ENCODE measurements at regions not wholly inside any gene's neighbourhood (a gene's known extent, or its start where the extent isn't known, plus 50 kb on each side); places are given as distances from the start of the nearest gene placed in this dataset.

- Histone ChIP-seq H3K36me3 (ENCODE audit: control insufficient read depth in 2 of 3, insufficient read depth in 3 of 3, low read length in 3 of 3) (no peaks in the 10 kb centered on the region), H3K9ac (ENCODE audit: low read length in 3 of 3) (no peak overlapping the region), H3K4me1 (ENCODE audit: control insufficient read depth in 2 of 3, insufficient read depth in 2 of 3, low read depth in 1 of 3, low read length in 3 of 3) (no peaks in the 10 kb centered on the region), H3K4me3 (ENCODE audit: low read length in 3 of 3) (no peak overlapping the region), H3K9me3 (ENCODE audit: control insufficient read depth in 2 of 3, insufficient read depth in 1 of 3, low read length in 3 of 3) (no peaks in the 10 kb centered on the region), H3K27me3 (ENCODE audit: control insufficient read depth, insufficient read depth, low read length) (no peaks in the 10 kb centered on the region), H3K27ac (ENCODE audit: low read depth in 2 of 2, low read length in 2 of 2) (no peak overlapping the region)
- DNase-seq (no peak), FAIRE-seq (no peak)
- intact Hi-C loops (cut with DNase I) = no loop called here
- TF ChIP-seq CTCF (IDR thresholded peaks at IDR 0.05; ENCODE audit: borderline replicate concordance, extremely low read depth, insufficient read depth) = no peak
Observed at GRCh38 chr2:57804971-57805370, 241.6 kb upstream of the VRK2 start.

- Histone ChIP-seq H3K4me3 (ENCODE audit: low read length in 3 of 3) (no peak overlapping the region), H3K9me3 (ENCODE audit: control insufficient read depth in 2 of 3, insufficient read depth in 1 of 3, low read length in 3 of 3) (no peaks in the 10 kb centered on the region), H3K27me3 (ENCODE audit: control insufficient read depth, insufficient read depth, low read length) (no peaks in the 10 kb centered on the region), H3K4me1 (ENCODE audit: control insufficient read depth in 2 of 3, insufficient read depth in 2 of 3, low read depth in 1 of 3, low read length in 3 of 3) (no peaks in the 10 kb centered on the region), H3K27ac (ENCODE audit: low read depth in 2 of 2, low read length in 2 of 2) (no peak overlapping the region), H3K9ac (ENCODE audit: low read length in 3 of 3) (no peak overlapping the region), H3K36me3 (ENCODE audit: control insufficient read depth in 2 of 3, insufficient read depth in 3 of 3, low read length in 3 of 3) (no peaks in the 10 kb centered on the region)
- intact Hi-C loops (cut with DNase I) = no loop called here
- FAIRE-seq = no peak
- no peak for TF ChIP-seq CTCF (IDR thresholded peaks at IDR 0.05; ENCODE audit: borderline replicate concordance, extremely low read depth, insufficient read depth)
- DNase-seq = no peak
Observed at GRCh38 chr2:57806449-57806968, 240.1 kb upstream of the VRK2 start.

DNA sequence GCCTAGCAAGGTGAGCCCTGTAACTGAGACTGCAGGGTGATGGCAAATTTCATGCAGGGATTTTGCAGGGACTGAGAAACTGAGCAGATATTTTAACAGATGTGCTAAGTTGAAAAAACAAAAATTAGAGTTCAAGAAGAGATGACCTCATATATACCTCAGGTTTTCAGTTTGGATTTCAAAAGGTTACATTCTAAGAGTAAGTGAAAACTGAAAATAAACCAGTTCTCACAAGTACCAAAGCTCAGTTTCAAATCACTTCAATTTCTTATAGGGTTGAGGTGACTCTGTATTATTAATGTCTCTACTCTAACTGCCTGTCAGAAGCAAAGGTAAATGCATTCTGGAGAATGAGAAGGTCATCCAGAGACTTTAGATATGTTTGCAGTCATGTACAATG lies 237.4 kb upstream of the VRK2 start:
- DNase-seq (no peak), FAIRE-seq (no peak)
- TF ChIP-seq CTCF (IDR thresholded peaks at IDR 0.05; ENCODE audit: borderline replicate concordance, extremely low read depth, insufficient read depth) = no peak
- Histone ChIP-seq H3K36me3 (ENCODE audit: control insufficient read depth in 2 of 3, insufficient read depth in 3 of 3, low read length in 3 of 3) (no peaks in the 10 kb centered on the region), H3K27me3 (ENCODE audit: control insufficient read depth, insufficient read depth, low read length) (no peaks in the 10 kb centered on the region), H3K4me3 (ENCODE audit: low read length in 3 of 3) (no peak overlapping the region), H3K27ac (ENCODE audit: low read depth in 2 of 2, low read length in 2 of 2) (no peak overlapping the region), H3K9ac (ENCODE audit: low read length in 3 of 3) (no peak overlapping the region), H3K9me3 (ENCODE audit: control insufficient read depth in 2 of 3, insufficient read depth in 1 of 3, low read length in 3 of 3) (no peaks in the 10 kb centered on the region), H3K4me1 (ENCODE audit: control insufficient read depth in 2 of 3, insufficient read depth in 2 of 3, low read depth in 1 of 3, low read length in 3 of 3) (no peaks in the 10 kb centered on the region)
- intact Hi-C loops (cut with DNase I) = no loop called here

GRCh38 chr2:57821088-57821487 lies 225.5 kb upstream of the VRK2 start:
- intact Hi-C loops (cut with DNase I) = no loop called here
- H3K27me3 ChIP-seq (ENCODE audit: control insufficient read depth, insufficient read depth, low read length) = no peaks in the 10 kb centered on the region
- DNase-seq (no peak), FAIRE-seq (no peak)
- no peaks in the 10 kb centered on the region for H3K4me1 ChIP-seq (ENCODE audit: control insufficient read depth in 2 of 3, insufficient read depth in 2 of 3, low read depth in 1 of 3, low read length in 3 of 3)
- no peaks in the 10 kb centered on the region for H3K9me3 ChIP-seq (ENCODE audit: control insufficient read depth in 2 of 3, insufficient read depth in 1 of 3, low read length in 3 of 3)
- H3K36me3 ChIP-seq (ENCODE audit: control insufficient read depth in 2 of 3, insufficient read depth in 3 of 3, low read length in 3 of 3) = no peaks in the 10 kb centered on the region
- no peak overlapping the region for H3K27ac ChIP-seq (ENCODE audit: low read depth in 2 of 2, low read length in 2 of 2)
- H3K4me3 ChIP-seq (ENCODE audit: low read length in 3 of 3) = no peak overlapping the region
- H3K9ac ChIP-seq (ENCODE audit: low read length in 3 of 3) = no peak overlapping the region
- TF ChIP-seq CTCF (IDR thresholded peaks at IDR 0.05; ENCODE audit: borderline replicate concordance, extremely low read depth, insufficient read depth) = no peak

All from kidney (tissue), 13 donors.